SK-N-SH (cell line): ENCODE measurements at regions not wholly inside any gene's neighbourhood (a gene's known extent, or its start where the extent isn't known, plus 50 kb on each side); places are given as distances from the start of the nearest gene placed in this dataset.

ENCODE experiments used
- CTCF ChIA-PET: fragments of 300-600, 350-600 bp; formaldehyde crosslinking; extraction: SDS; loops from one replicate; lab custom pipeline; 2021; lab: Yijun Ruan, JAX
- POLR2A ChIA-PET: fragments of 350-600 bp; sonication (Branson Sonifier 250); formaldehyde crosslinking; extraction: SDS; loops from one replicate; lab custom pipeline; 2020; ENCODE audit warnings: antibody characterized with exemption, inconsistent platforms; lab: Yijun Ruan, JAX
- DNase-seq: peaks from one replicate; pipeline ENCODE4 v3.0.0; 2012
- H2AFZ ChIP-seq: fragments of 200-600 bp; sonication (generic); 2 replicates; pipeline ENCODE4 v1.8.1; 2016; ENCODE audit warnings: antibody characterized with exemption, mild to moderate bottlenecking, low read depth
- H3F3A ChIP-seq: fragments of 200-600 bp; sonication (generic); replicated peaks from 2 replicates; pipeline ENCODE3; 2016; ENCODE audit warnings: antibody characterized with exemption, mild to moderate bottlenecking; ENCODE audit not compliant: insufficient read depth
- H3K27ac ChIP-seq, 2 experiments: fragments of 200-500 bp in 1 of 2; fragments of 200-600 bp in 1 of 2; sonication (Bioruptor generic) in 1 of 2; sonication (generic), shearing (Covaris generic) in 1 of 2; 2 replicates each; pipeline versions ENCODE4 v1.5.1 to v1.6.1; 2014 to 2016; ENCODE audit warnings: low read depth in 2 of 2, inconsistent platforms in 1 of 2, low read length in 1 of 2, mild to moderate bottlenecking in 1 of 2, mixed read lengths in 1 of 2
- H3K27me3 ChIP-seq: fragments of 200-600 bp; sonication (generic), shearing (Covaris generic); 2 replicates; pipeline ENCODE4 v1.6.1; 2016; ENCODE audit warnings: mixed run types; ENCODE audit not compliant: insufficient read depth
- H3K36me3 ChIP-seq, 2 experiments: fragments of 200-500 bp in 1 of 2; fragments of 200-600 bp in 1 of 2; sonication (Bioruptor generic) in 1 of 2; sonication (generic) in 1 of 2; replicated peaks in 1 of 2; 2 replicates each; pipeline versions ENCODE3 to v1.5.1; 2014 to 2016; ENCODE audit warnings: low read length in 1 of 2, mild to moderate bottlenecking in 1 of 2; ENCODE audit not compliant: insufficient read depth in 2 of 2, control insufficient read depth in 1 of 2
- H3K4me1 ChIP-seq, 2 experiments: fragments of 200-500 bp in 1 of 2; fragments of 200-600 bp in 1 of 2; sonication (Bioruptor generic) in 1 of 2; sonication (generic), shearing (Covaris generic) in 1 of 2; 2 replicates each; pipeline versions ENCODE4 v1.5.1 to v1.6.1; 2014 to 2016; ENCODE audit warnings: low read depth in 1 of 2, low read length in 1 of 2, mixed run types in 1 of 2; ENCODE audit not compliant: insufficient read depth in 2 of 2, control insufficient read depth in 1 of 2
- H3K4me2 ChIP-seq: fragments of 200-600 bp; sonication (generic), shearing (Covaris generic); 2 replicates; pipeline ENCODE4 v1.6.1; 2017; ENCODE audit warnings: mixed run types
- H3K4me3 ChIP-seq, 2 experiments: fragments of 200-500 bp in 1 of 2; fragments of 200-600 bp in 1 of 2; sonication (Bioruptor generic) in 1 of 2; sonication (generic), shearing (Covaris generic) in 1 of 2; 2 replicates each; pipeline versions ENCODE4 v1.5.1 to v1.8.1; 2014 to 2016; ENCODE audit warnings: low read depth in 2 of 2, inconsistent platforms in 1 of 2, low read length in 1 of 2, mild to moderate bottlenecking in 1 of 2, mixed read lengths in 1 of 2, moderate library complexity in 1 of 2
- H3K79me2 ChIP-seq: fragments of 200-600 bp; sonication (generic); 2 replicates; pipeline ENCODE4 v1.8.1; 2017; ENCODE audit warnings: mild to moderate bottlenecking; ENCODE audit not compliant: insufficient read depth
- H3K9ac ChIP-seq: fragments of 200-600 bp; sonication (generic); 2 replicates; pipeline ENCODE4 v1.6.1; 2017; ENCODE audit warnings: mixed run types
- H3K9me2 ChIP-seq: fragments of 200-600 bp; sonication (generic); 2 replicates; pipeline ENCODE4 v1.6.1; 2017; ENCODE audit warnings: mixed run types
- H3K9me3 ChIP-seq: fragments of 200-600 bp; sonication (generic); 2 replicates; pipeline ENCODE4 v1.6.1; 2017; ENCODE audit warnings: mixed run types, mild to moderate bottlenecking, moderate library complexity
- H4K20me1 ChIP-seq: fragments of 200-600 bp; sonication (generic); 2 replicates; pipeline ENCODE4 v1.6.1; 2017; ENCODE audit warnings: mild to moderate bottlenecking, mixed run types; ENCODE audit not compliant: insufficient read depth
- CHD2 ChIP-seq: fragments of 150-350 bp; IDR thresholded peaks from 2 replicates; pipeline ENCODE4 v1.6.1; 2018; ENCODE audit warnings: low read length; ENCODE audit not compliant: partially characterized antibody
- ELF1 ChIP-seq: IDR thresholded peaks from 2 replicates; pipeline ENCODE4 v1.4.0; 2012
- EZH2phosphoT487 ChIP-seq: fragments of 200-600 bp; sonication (generic); IDR thresholded peaks from 2 replicates; pipeline ENCODE4 v1.6.1; 2017; ENCODE audit warnings: low read depth, mixed run types, mild to moderate bottlenecking, antibody characterized with exemption, moderate library complexity, borderline replicate concordance
- FOSL2 ChIP-seq: IDR thresholded peaks from 2 replicates; pipeline ENCODE4 v1.4.0; 2012; ENCODE audit warnings: low read depth, mild to moderate bottlenecking, moderate library complexity, borderline replicate concordance
- FOXM1 ChIP-seq: IDR thresholded peaks from 2 replicates; pipeline ENCODE4 v1.4.0; 2012; ENCODE audit warnings: low read depth, mild to moderate bottlenecking
- MEF2A ChIP-seq: IDR thresholded peaks from 2 replicates; pipeline ENCODE4 v1.4.0; 2012; ENCODE audit warnings: low read depth, borderline replicate concordance
- MXI1 ChIP-seq: IDR thresholded peaks from 2 replicates; pipeline ENCODE4 v1.6.1; 2012; ENCODE audit warnings: mild to moderate bottlenecking, low read depth, low read length, improper control_type of control experiment
- NFIC ChIP-seq: IDR thresholded peaks from 2 replicates; pipeline ENCODE4 v1.4.0; 2012; ENCODE audit warnings: borderline replicate concordance
- RAD21 ChIP-seq: IDR thresholded peaks from 2 replicates; pipeline ENCODE4 v1.6.1; 2012; ENCODE audit warnings: mild to moderate bottlenecking, low read length
- RFX5 ChIP-seq: IDR thresholded peaks from 2 replicates; pipeline ENCODE4 v1.6.1; 2012; ENCODE audit warnings: mild to moderate bottlenecking, improper control_type of control experiment, low read length
- TAF1 ChIP-seq: IDR thresholded peaks from 2 replicates; pipeline ENCODE4 v1.6.1; 2012; ENCODE audit warnings: low read depth, mild to moderate bottlenecking, low read length, moderate library complexity, borderline replicate concordance
- YY1 ChIP-seq: IDR thresholded peaks from 2 replicates; pipeline ENCODE4 v1.4.0; 2012; ENCODE audit warnings: low read depth, mild to moderate bottlenecking
- ZBTB33 ChIP-seq: IDR thresholded peaks from 2 replicates; pipeline ENCODE4 v1.4.0; 2012; ENCODE audit warnings: low read depth, borderline replicate concordance
- WGBS: methylation state at CpG from one replicate; pipeline ENCODE4 v1.1.6; 2017; ENCODE audit warnings: low lambda C conversion rate; 5-methylcytosine and 5-hydroxymethylcytosine counted together
- TF ChIP-seq, protein P1 (sequence below): fragments of 150-350 bp; IDR thresholded peaks from 2 replicates; pipeline ENCODE4 v1.6.1; 2016; ENCODE audit warnings: mild to moderate bottlenecking, low read depth, low read length
- TF ChIP-seq, protein P2 (sequence below): IDR thresholded peaks from 2 replicates; pipeline ENCODE4 v1.6.1; 2012; ENCODE audit warnings: mild to moderate bottlenecking, low read depth, low read length, moderate library complexity

DNA sequence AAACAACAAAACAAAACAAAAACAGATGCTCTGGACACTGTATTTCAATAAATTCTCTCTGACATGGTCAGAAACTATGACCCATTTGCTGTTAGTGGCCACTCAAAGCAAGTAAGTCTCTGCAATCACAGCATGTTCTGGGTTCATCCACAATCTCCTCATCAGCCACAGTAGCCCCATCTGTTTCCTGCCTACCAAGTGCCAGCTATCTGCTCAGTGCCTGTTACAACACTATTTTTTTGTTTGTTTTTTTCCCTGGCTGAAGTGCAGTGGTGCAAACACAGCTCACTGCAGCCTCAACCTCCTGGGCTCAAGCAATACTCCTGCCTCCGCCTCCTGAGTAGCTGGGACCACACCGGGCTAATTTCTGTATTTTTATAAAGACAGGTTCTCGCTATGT, 137.9 kb downstream of the SOX9 start:
- Histone ChIP-seq H3K27ac (no peak overlapping the region), H3K27me3 (no peaks in the 10 kb centered on the region), H3K36me3 (no peaks in the 10 kb centered on the region), H3K4me1 (no peaks in the 10 kb centered on the region), H3K79me2 (no peaks in the 10 kb centered on the region), H4K20me1 (no peaks in the 10 kb centered on the region), H3K9ac (no peak overlapping the region), H2AFZ (no peak overlapping the region), H3K4me3 (no peak overlapping the region), H3K9me3 (no peaks in the 10 kb centered on the region), H3K4me2 (no peak overlapping the region), H3F3A (no peaks in the 10 kb centered on the region), H3K9me2 (no peaks in the 10 kb centered on the region)
- TF ChIP-seq, protein P1, sequence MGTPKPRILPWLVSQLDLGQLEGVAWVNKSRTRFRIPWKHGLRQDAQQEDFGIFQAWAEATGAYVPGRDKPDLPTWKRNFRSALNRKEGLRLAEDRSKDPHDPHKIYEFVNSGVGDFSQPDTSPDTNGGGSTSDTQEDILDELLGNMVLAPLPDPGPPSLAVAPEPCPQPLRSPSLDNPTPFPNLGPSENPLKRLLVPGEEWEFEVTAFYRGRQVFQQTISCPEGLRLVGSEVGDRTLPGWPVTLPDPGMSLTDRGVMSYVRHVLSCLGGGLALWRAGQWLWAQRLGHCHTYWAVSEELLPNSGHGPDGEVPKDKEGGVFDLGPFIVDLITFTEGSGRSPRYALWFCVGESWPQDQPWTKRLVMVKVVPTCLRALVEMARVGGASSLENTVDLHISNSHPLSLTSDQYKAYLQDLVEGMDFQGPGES = no peak
- TF ChIP-seq MEF2A = no peak
- TF ChIP-seq RFX5 = no peak
- TF ChIP-seq FOSL2 = no peak
- TF ChIP-seq TAF1 = no peak
- no peak for TF ChIP-seq RAD21
- no peak for TF ChIP-seq CHD2
- no peak for TF ChIP-seq YY1
- no peak for TF ChIP-seq EZH2phosphoT487
- no peak for TF ChIP-seq FOXM1
- no peak for TF ChIP-seq ZBTB33
- TF ChIP-seq, protein P2, sequence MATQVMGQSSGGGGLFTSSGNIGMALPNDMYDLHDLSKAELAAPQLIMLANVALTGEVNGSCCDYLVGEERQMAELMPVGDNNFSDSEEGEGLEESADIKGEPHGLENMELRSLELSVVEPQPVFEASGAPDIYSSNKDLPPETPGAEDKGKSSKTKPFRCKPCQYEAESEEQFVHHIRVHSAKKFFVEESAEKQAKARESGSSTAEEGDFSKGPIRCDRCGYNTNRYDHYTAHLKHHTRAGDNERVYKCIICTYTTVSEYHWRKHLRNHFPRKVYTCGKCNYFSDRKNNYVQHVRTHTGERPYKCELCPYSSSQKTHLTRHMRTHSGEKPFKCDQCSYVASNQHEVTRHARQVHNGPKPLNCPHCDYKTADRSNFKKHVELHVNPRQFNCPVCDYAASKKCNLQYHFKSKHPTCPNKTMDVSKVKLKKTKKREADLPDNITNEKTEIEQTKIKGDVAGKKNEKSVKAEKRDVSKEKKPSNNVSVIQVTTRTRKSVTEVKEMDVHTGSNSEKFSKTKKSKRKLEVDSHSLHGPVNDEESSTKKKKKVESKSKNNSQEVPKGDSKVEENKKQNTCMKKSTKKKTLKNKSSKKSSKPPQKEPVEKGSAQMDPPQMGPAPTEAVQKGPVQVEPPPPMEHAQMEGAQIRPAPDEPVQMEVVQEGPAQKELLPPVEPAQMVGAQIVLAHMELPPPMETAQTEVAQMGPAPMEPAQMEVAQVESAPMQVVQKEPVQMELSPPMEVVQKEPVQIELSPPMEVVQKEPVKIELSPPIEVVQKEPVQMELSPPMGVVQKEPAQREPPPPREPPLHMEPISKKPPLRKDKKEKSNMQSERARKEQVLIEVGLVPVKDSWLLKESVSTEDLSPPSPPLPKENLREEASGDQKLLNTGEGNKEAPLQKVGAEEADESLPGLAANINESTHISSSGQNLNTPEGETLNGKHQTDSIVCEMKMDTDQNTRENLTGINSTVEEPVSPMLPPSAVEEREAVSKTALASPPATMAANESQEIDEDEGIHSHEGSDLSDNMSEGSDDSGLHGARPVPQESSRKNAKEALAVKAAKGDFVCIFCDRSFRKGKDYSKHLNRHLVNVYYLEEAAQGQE = no peak
- TF ChIP-seq ELF1 = no peak
- no peak for TF ChIP-seq NFIC
- TF ChIP-seq MXI1 = no peak
- no peak for DNase-seq
- 82% methylated on average over 3 of the region's 3 CpGs for WGBS
- ChIA-PET CTCF (interaction anchor here (0.7 to 1.1 kb wide), 2 partner anchors 12 to 36 kb away, joined by 3 to 5 read pairs; no protein-coding TSS in a partner anchor), POLR2A (no interaction called here)
